ENCODE measurements at regions not wholly inside any gene's neighbourhood (a gene's known extent, or its start where the extent isn't known, plus 50 kb on each side); places are given as distances from the start of the nearest gene placed in this dataset.

- no peak for FAIRE-seq
Observed at GRCh38 chr1:229938551-229938950, 128.5 kb upstream of the GALNT2 start.

- no peak for FAIRE-seq
Observed at GRCh38 chr1:229940684-229941083, 126.4 kb upstream of the GALNT2 start.

GRCh38 chr1:229941160-229941559 lies 125.9 kb upstream of the GALNT2 start:
- FAIRE-seq = no peak

GRCh38 chr1:229941831-229942230 lies 125.2 kb upstream of the GALNT2 start:
- no peak for FAIRE-seq

GRCh38 chr1:229942501-229942900 lies 124.5 kb upstream of the GALNT2 start:
- FAIRE-seq = no peak

GRCh38 chr1:229943148-229943714 lies 123.8 kb upstream of the GALNT2 start:
- FAIRE-seq = no peak

GRCh38 chr1:229943988-229944743 lies 122.9 kb upstream of the GALNT2 start:
- no peak for FAIRE-seq

GRCh38 chr1:229945795-229946194 lies 121.2 kb upstream of the GALNT2 start:
- no peak for FAIRE-seq

- FAIRE-seq = no peak
Observed at GRCh38 chr1:229947968-229948367, 119.1 kb upstream of the GALNT2 start.

GRCh38 chr1:229948438-229948837 lies 118.6 kb upstream of the GALNT2 start:
- FAIRE-seq = no peak

- FAIRE-seq = no peak
Observed at GRCh38 chr1:229949500-229949899, 117.5 kb upstream of the GALNT2 start.

- no peak for FAIRE-seq
Observed at GRCh38 chr1:229950020-229950419, 117.0 kb upstream of the GALNT2 start.

- no peak for FAIRE-seq
Observed at GRCh38 chr1:229950908-229951307, 116.1 kb upstream of the GALNT2 start.

GRCh38 chr1:229951856-229952534 lies 115.0 kb upstream of the GALNT2 start:
- no peak for FAIRE-seq

GRCh38 chr1:229952670-229953520 lies 114.1 kb upstream of the GALNT2 start:
- no peak for FAIRE-seq

- no peak for FAIRE-seq
Observed at GRCh38 chr1:229953736-229954326, 113.2 kb upstream of the GALNT2 start.

GRCh38 chr1:229964281-229964680 lies 102.8 kb upstream of the GALNT2 start:
- no peak for FAIRE-seq

GRCh38 chr1:229970714-229971113 lies 96.3 kb upstream of the GALNT2 start:
- no peak for FAIRE-seq

- FAIRE-seq = no peak
Observed at GRCh38 chr1:229971141-229971540, 95.9 kb upstream of the GALNT2 start.

GRCh38 chr1:229972600-229973296 lies 94.3 kb upstream of the GALNT2 start:
- FAIRE-seq = no peak

GRCh38 chr1:229973297-229973612 lies 93.8 kb upstream of the GALNT2 start:
- no peak for FAIRE-seq

GRCh38 chr1:229975047-229975446 lies 92.0 kb upstream of the GALNT2 start:
- FAIRE-seq = no peak
